GM12874 (cell line): ENCODE measurements at regions not wholly inside any gene's neighbourhood (a gene's known extent, or its start where the extent isn't known, plus 50 kb on each side); places are given as distances from the start of the nearest gene placed in this dataset.

Experiments used
- TF ChIP-seq, protein P1 (sequence below): IDR thresholded peaks from 2 replicates; pipeline ENCODE4 v1.5.1; 2011; ENCODE audit warnings: low read depth, mild to moderate bottlenecking, control low read depth, low read length, moderate library complexity; ENCODE audit not compliant: insufficient read depth

DNA sequence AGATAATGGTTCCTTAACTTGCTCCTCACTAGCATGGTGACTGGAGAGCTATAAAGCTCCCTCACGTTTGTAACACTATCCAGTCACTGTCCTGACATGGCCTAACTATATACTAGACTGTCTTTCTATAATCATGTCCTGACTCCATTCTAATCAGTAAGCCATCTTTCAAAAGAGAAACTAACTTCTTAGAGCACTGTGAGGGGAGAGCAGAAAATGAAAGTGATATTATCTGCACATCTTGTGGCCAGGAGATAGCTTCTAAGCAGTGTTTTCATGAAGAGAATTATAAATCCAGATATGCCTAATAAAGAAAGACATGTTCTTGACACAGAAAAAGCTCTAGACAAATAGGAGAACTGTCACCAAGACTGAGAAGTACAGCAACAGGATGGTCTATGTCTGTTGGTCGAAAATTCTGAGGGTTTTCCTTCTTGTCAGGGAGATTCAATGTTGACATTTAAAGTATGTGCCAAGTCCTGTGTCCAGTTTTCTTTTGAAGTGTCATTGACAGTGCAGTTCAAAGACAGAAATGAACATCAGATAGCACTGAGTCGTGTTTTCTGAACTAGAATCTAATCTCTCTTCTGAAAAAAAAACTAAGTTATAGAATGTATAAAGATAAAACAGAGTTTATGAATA, 230.6 kb upstream of the PEX5L start:
- TF ChIP-seq, protein P1, sequence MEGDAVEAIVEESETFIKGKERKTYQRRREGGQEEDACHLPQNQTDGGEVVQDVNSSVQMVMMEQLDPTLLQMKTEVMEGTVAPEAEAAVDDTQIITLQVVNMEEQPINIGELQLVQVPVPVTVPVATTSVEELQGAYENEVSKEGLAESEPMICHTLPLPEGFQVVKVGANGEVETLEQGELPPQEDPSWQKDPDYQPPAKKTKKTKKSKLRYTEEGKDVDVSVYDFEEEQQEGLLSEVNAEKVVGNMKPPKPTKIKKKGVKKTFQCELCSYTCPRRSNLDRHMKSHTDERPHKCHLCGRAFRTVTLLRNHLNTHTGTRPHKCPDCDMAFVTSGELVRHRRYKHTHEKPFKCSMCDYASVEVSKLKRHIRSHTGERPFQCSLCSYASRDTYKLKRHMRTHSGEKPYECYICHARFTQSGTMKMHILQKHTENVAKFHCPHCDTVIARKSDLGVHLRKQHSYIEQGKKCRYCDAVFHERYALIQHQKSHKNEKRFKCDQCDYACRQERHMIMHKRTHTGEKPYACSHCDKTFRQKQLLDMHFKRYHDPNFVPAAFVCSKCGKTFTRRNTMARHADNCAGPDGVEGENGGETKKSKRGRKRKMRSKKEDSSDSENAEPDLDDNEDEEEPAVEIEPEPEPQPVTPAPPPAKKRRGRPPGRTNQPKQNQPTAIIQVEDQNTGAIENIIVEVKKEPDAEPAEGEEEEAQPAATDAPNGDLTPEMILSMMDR, result no peak

DNA sequence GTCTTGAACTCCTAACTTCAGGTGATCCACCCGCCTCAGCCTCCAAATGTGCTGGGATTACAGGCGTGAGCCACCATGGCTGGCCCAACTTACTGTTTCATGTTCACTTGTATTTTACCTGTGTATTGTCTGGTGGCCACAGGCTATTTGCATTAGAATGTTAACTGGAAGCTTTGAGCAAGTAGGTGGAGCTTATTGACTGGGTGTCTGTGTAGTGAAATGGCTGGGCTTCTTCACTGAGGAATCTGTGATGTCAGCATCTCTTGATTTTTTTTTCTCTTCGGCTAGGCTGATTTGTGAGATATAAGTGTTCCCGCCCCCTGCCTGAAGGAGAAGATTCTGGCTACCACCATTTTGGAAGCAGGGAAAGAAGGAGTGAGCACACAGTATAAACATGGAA, 237.8 kb upstream of the PEX5L start:
- TF ChIP-seq, protein P1, result no peak

DNA sequence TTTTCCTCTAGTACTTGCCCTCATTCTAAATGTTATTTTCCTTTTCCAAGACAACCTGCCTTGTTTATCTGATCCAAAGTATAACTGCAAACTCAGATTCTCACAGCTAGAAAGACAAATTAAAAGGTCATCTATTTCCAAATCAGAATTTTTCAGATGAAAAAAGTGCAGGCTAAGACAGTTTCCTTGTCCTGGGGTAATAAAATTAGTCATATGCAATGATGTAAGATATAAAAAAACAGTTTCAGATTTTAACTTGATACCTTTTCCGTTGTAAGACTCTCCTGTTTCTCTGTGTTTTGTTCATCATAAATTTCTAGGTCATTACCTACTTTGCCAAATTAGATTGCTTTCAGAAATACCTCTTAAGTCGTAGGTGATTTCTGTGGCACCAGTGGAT, 238.4 kb upstream of the PEX5L start:
- TF ChIP-seq, protein P1, result no peak

DNA sequence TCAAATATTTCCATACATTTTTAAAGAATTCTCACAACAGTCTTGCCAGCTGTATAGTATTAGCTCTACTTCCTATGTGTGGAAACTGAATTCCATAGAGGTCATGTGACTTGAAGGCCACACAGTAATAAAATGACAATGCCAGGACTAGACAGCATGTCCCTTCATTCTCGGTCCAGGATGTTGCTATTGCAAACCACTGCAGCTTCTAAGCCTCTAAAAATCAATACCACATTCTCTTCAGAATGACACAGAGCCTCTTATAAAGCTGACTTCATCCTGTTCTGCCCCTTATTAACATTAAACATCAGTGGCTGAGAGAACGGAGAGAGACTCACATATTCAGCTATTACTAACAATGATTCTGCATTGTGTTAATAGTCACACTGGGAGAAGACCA, 240.3 kb upstream of the PEX5L start:
- TF ChIP-seq, protein P1, result no peak

DNA sequence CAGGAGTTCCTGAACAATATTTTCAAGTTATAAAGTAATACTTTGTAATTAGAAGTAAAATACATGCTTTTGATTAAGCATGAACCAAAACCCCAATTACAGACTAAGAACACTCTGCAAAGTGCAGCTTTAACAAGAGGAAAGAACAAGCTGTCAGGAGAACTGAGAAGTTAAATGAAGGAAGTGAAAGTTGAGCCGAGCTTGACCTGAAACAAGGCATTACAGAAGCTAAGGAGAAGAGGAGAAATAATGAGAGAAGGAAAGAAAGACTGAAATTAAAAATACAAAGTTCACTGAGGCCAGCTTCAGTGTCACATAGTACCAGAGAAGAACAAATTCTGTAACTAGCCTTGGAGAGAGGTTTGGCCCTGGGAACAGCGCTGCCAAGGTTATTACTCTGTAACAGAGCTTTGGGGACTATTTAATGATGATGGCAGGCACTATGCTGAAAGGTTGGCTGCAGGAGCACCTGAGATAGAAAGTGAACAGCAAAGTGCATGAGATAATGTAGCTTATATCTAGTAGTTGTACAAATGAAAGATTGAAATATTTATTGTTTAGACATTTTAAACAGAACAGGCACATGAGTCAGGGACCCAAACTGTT, 241.9 kb upstream of the PEX5L start:
- TF ChIP-seq, protein P1, result no peak

DNA sequence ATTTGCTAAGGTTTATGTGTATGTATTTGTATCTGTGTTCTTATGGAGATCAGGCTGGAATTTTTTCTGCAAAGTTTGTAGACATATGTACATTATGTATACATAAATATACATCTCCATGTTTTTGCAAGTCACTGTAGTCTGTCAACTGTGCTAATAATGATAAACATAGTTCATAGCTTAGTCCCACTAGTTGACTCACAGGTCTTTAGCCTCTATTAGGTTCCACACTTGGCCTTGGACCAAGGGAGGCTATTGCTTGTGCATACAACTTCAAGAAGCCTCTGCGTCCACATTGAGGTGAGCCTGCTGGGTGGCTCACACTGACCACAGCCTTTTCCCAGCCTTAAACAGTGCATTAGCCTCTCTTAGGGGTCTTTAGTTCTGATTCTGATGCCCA, 243.8 kb upstream of the PEX5L start:
- TF ChIP-seq, protein P1, result no peak

DNA sequence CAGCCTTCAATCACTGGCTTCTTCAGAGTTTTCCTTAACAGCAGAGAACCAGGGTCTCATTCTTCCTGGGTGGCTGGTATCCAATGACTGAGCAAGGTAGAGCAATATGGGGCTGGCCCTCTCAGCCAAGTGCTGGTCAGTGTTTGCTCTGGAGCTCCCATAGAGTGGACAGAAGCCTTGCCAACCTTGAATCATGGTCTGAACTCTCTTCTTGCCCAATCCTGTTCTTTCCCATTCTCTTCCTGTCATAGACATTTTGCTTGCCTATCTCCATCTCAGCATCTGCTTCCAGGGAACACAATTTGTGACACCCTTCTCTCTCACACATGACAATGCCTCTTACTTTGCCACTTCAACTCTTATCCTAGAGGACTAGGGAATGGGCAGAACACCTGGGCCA, 245.6 kb upstream of the PEX5L start:
- TF ChIP-seq, protein P1, result no peak
